ENCODE measurements at regions not wholly inside any gene's neighbourhood (a gene's known extent, or its start where the extent isn't known, plus 50 kb on each side); places are given as distances from the start of the nearest gene placed in this dataset.
"Not testable (repeated sequence)": the region's sequence is repeated elsewhere in the genome, so short reads cannot be mapped to it uniquely, and the experiment has no call there.

DNA sequence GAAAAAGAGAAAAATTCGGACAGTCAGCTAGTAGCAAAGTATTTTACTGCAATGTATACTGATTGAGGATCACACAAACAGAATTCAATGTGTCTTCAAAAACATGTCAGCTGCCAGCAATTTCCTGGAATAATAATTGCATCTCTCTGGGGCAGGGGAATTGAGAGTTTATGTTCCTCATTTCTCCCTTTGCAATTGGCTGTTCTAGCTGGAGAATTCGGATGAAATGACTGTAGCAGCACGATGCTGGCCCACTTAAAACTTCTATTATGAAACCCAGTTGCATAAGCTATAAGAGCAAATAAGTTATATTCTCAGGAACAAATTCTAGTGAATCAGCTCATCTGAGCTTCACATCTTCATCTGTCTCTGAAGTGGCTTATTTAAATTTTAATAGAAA, 99.9 kb upstream of the CPEB2 start:
- DNase-seq = no peak

GRCh38 chr4:14903321-14903720, 99.0 kb upstream of the CPEB2 start:
- DNase-seq = no peak

DNA sequence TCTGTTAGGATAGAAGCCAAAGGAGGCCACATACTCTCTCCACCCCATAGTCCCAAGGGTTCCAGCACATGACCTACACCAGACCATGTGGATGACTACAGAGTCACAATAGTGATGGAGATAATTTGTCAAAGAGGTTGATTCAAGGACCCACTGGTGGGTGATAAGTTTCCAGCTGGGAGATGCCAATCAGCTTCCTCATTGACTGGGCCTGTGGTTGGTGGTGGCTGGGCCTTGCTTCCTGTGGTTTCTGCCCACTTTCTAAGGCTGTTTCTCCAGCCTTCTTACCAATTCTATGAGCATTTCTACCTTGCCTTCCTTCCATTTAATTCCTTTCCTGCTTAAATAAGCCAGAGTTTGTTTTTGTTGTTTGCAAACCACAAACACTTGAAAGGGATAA, 95.5 kb upstream of the CPEB2 start:
- DNase-seq = no peak

GRCh38 chr4:14908635-14909034, 93.6 kb upstream of the CPEB2 start:
- DNase-seq = no peak

DNA sequence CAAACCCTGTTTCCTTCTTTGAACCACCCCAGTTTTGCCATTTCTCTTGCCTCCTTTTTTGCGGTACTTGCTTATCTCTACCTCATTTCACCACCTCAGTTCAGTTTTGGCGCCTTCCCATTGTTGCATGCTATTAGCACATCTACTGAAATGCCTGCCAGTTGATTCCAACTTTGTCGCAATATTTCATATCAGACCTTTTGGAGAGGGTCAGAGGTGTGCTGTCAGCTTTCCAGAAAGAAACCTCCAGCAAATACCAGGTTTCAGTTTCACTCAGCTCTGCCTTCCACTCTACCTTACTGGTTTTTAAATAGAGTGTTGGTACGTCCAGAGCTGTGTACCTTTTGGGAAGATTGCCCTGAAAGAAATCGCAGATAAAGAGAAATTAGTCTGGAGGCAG, 91.9 kb upstream of the CPEB2 start:
- DNase-seq = no peak

DNA sequence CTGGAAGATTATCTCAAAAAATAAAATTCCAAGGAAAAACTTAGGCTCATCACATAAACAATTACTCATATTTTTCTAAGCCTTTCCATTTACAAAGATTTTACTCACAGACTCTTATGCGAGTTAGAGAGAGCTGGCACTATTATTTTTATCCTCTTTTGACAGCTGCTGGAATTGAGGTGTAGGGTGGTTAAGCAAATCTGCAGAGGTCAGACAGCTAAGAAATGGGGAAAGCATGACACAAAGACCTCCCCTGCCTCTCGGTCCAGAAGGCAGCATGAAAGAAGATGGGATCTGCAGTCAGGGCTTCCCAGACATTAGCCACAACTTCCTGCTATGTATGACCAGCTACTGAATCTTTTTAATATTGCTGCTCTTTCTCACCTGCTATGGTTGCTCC, 89.9 kb upstream of the CPEB2 start:
- no peak for DNase-seq

DNA sequence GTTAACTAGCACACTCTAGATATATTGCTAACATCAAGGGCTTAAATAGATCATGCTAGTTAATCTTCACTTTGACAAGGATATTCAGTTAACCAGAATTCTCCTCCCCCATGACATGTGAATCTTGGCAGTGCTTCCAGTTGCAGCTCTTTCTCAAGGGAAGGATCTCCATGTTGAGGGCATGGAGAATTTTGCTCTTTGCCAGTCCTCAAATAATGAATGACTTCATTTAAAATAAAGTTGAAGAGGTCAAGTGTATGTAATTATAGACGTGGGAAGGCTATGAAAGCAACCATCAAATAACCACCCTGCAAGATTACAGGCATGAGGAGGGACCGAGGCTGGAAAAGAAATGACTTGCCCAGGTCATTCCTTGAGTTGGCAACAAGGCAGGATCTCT, 87.3 kb upstream of the CPEB2 start:
- no peak for DNase-seq

DNA sequence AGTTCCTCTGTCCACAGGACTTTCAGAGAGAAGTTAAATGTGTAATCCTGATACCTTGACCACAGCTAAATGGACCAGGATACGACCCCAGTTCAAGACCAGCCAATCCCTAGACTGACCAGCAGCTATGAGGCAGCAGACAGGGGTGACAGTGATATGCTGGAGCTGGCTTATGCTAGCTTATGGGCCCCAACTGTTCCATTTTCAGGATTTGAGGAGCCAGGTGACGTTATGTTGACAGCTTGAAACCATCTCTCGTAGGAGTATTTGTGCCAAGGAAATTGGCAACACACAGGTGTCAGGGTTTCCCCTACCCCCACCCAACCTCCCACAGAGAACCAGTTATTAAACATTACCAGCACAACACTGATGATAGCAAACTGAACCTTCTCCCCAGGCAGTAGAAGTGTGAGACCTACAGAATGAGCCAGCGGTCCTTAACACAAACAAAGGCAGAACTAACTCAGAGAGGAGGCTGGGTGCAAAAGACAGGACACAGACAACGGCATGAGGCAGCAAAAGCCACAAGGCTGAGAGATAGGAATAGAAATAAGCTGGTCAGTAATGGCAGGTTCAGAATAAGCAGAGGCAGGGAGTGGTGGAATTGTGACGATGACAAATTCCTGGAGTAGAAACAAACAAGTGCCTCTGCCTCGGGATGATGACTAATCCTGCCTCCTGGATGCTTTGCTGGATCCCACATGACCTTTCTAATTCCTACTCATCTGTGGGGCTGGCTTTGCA, 85.6 kb upstream of the CPEB2 start:
- DNase-seq = peak; percentile 24 to 75

DNA sequence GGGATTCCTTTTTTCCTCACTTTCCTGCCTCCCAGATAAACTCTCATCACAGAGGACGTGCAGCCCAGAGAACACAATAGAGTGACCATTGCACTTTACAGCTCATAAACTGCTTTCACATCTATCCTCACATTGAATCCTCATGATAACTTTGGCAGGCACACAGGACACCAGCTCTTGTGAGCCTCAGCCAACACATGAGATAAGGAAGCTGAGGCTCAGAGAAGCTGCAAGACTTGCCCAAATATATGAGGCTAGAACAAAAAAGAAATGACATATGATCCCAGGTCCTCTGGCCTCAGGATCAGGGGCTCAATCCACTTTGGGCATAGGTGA, 85.0 kb upstream of the CPEB2 start:
- DNase-seq = no peak

GRCh38 chr4:14918336-14918735, 83.9 kb upstream of the CPEB2 start:
- DNase-seq = no peak

- DNase-seq = no peak
Observed at GRCh38 chr4:14919785-14920184, 82.5 kb upstream of the CPEB2 start.

- no peak for DNase-seq
Observed at GRCh38 chr4:14920237-14920636, 82.0 kb upstream of the CPEB2 start.

GRCh38 chr4:14920759-14921320, 81.4 kb upstream of the CPEB2 start:
- no peak for DNase-seq

- DNase-seq = not testable (repeated sequence)
Observed at GRCh38 chr4:14921781-14922180, 80.5 kb upstream of the CPEB2 start.

DNA sequence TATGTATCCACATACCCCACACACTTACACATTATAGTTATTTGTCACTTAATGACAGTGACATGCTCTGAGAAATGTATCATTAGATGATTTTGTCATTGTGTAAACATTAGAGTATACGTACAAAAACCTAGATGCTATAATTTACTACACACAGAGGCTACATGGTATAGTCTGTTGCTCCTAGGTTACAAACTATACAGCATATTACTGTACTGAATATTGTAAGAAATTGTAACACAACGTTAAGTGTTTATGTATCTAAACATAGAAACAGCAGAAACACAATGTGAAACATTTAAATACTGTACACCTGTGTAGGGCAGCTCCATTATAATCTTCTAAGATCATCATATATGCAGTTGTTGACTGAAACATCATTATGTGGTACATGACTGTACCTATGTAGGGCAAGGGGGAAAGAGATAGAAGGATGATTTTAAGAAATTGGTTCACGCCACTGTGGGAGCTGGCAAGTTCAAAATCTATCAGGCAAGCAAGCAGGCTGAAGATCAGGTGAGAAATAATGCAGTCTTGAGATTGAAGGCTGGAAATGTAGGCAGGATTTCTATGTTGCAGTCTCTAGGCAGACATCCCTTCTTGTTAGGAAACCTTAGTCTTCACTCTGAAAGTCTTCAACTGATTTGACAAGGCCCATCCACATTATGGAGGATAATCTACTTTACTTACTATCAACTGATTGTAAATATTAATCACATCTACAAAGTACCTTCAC, 78.0 kb upstream of the CPEB2 start:
- DNase-seq = no peak

- DNase-seq = no peak
Observed at GRCh38 chr4:14924812-14925344, 77.4 kb upstream of the CPEB2 start.

DNA sequence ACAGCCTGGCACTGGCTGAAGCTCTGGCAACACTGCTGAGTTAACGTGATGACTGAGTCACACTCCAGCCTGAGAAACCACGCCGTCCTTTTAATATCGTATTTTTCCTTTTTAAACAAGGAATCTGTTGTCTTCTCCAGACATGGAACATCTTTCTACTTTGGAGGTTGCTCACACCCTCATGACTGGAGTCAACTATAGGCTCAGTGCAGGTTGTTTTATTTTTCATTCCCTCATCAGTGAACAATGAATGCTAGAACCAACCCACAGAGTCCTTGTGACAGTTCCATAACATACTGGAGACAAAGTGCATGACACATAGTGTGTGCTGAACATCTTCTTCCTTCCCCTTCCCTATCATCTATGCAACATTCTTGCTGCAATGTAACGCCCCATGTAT, 76.8 kb upstream of the CPEB2 start:
- DNase-seq = no peak

DNA sequence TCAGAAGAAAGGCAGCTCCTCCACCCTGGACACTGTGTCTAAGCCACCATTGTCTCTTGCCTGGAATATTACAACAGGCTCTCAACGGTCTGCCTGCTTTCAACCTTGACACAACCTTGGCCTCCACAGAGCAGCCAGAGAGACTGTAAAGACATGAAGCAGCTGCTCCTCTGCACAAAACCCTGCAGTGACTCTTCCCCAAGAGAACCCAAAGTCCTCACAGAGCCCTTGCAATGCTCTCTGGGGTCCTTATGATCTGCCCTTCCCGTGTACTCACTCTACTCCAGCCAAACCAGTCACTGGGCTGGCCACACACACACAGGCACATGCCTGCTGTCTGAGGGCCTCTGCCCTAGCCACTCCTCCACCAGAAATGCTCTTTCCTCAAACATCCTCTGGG, 75.9 kb upstream of the CPEB2 start:
- DNase-seq = no peak

- DNase-seq = no peak
Observed at GRCh38 chr4:14928035-14928434, 74.2 kb upstream of the CPEB2 start.

DNA sequence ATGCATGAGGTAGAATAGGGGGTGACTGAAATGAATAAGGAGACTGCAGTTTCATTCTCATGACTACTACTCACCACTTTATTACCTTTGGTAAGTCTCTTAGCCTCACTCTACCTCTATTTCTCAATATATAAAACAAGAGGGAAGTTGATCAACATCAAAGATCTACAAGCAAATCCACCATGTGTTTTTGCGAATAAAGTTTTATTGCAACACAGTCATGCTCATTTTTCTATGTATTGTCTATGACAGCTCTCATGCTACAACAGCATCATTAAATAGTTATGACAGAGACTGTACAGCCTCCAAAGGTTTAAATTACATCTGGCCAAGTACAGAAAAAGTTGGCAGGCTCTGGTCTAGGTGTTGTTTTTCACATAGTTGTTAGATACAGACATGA, 72.6 kb upstream of the CPEB2 start:
- DNase-seq = no peak

DNA sequence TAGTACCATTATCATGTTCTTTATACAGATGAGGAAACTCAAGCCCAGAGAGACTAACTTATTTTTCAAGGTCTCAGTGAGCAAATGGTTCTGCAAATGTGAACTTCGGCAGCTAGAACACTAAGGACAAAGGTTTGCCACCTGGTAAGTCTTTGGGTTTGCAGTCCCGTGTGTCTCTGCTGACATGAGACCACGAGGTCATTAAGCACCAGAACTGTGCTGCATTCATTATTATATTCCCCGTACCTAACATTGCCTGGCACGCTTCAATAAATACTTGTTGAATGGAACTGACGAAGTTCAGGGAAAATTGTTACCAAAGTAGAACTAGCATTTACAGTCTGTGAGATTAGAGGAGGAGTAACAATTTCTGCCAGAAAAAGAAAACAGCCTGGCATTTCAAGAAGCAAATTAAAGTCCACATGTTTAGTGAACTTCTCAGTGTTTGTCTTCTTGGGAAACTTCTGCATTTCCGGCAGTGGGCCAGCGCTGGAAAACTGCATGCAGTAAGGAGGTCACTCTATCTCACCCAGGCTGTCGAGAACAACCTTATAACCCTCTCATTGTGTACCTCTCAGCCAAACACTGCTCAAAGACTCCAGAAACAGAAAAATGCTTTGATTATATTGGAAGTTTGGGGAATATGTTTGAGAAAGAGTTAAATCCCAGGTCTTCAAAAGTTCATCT, 67.4 kb upstream of the CPEB2 start:
- no peak for DNase-seq

DNA sequence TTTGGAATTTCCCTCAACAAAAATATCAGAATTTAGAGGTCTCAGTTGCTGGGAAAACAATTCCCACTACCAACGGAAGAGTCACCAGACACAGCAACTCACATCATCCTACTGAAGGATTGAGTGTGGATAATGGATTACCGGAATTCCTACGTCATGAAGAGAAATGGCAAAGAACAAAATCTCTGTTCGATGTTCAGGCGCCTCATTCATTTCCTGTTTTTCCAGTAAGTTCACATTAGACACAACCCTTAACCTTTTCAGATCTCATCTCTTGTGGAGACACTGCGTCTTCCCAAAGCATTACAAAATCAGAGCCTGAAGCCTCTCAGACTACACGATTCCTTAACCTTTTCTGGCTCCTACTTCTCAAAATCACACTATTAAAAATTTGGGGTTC, 58.5 kb upstream of the CPEB2 start:
- DNase-seq = no peak

DNA sequence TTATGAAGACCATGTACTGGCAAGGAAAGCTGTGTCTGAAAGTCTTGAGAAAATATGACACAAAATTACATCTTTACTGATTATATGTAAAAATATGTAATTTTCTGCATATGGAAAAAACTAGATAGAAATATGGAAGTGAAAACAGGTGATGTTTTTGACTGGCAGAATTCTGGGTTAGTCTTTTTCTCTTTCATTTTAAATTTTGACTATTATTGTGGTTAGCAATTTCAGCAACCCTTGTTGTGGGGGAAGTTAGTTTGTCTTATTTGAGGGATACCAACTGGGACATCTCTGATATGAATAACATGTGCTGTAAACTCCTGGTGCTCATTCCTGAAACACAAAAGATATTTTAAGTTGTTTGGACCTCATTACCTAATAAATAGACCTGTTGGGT, 49.9 kb upstream of the CPEB2 start:
- no peak for DNase-seq

Measured in SW 1271 (cell line).